CD4-positive, alpha-beta T cell treated with Interleukin-17A for 4 hours (primary cell): ENCODE measurements at regions not wholly inside any gene's neighbourhood (a gene's known extent, or its start where the extent isn't known, plus 50 kb on each side); places are given as distances from the start of the nearest gene placed in this dataset.
"Not testable (repeated sequence)": the region's sequence is repeated elsewhere in the genome, so short reads cannot be mapped to it uniquely, and the experiment has no call there.

Experiments
- DNase-seq: peaks from one replicate; pipeline ENCODE4 v3.0.0-alpha.2; 2020; ENCODE audit warnings: mixed read lengths

GRCh38 chr7:149714081-149714909, 59.1 kb downstream of the ZNF467 start:
- DNase-seq: peak; percentile 98

GRCh38 chr7:149713731-149714068, 59.7 kb downstream of the ZNF467 start:
- no peak for DNase-seq

GRCh38 chr7:149713061-149713730, 60.2 kb downstream of the ZNF467 start:
- DNase-seq: no peak

GRCh38 chr7:149708026-149708425, 65.4 kb downstream of the ZNF467 start:
- no peak for DNase-seq

GRCh38 chr7:149707448-149707886, 65.9 kb downstream of the ZNF467 start:
- DNase-seq: no peak

GRCh38 chr7:149706398-149706797, 67.0 kb downstream of the ZNF467 start:
- DNase-seq: no peak

GRCh38 chr7:149704507-149704906, 68.9 kb downstream of the ZNF467 start:
- DNase-seq: no peak

GRCh38 chr7:149703044-149703650, 70.2 kb downstream of the ZNF467 start:
- DNase-seq: no peak

GRCh38 chr7:149701495-149702240, 71.7 kb downstream of the ZNF467 start:
- no peak for DNase-seq

GRCh38 chr7:149697767-149698166, 75.6 kb downstream of the ZNF467 start:
- DNase-seq: not testable (repeated sequence)

- no peak for DNase-seq
Measured at GRCh38 chr7:149696280-149696679, 77.1 kb downstream of the ZNF467 start.

GRCh38 chr7:149692557-149692982, 80.8 kb downstream of the ZNF467 start:
- DNase-seq: no peak

- DNase-seq: no peak
Measured at GRCh38 chr7:149692056-149692455, 81.3 kb downstream of the ZNF467 start.

- DNase-seq: no peak
Measured at GRCh38 chr7:149690688-149691446, 82.5 kb downstream of the ZNF467 start.

GRCh38 chr7:149689291-149689721, 84.1 kb downstream of the ZNF467 start:
- DNase-seq: no peak

GRCh38 chr7:149688836-149689235, 84.6 kb downstream of the ZNF467 start:
- DNase-seq: no peak

GRCh38 chr7:149687820-149688219, 85.6 kb downstream of the ZNF467 start:
- not testable (repeated sequence) for DNase-seq

GRCh38 chr7:149686449-149686848, 86.9 kb downstream of the ZNF467 start:
- no peak for DNase-seq

- no peak for DNase-seq
Measured at GRCh38 chr7:149686011-149686410, 87.4 kb downstream of the ZNF467 start.

- no peak for DNase-seq
Measured at GRCh38 chr7:149685455-149685854, 87.9 kb downstream of the ZNF467 start.

GRCh38 chr7:149683898-149684297, 89.5 kb downstream of the ZNF467 start:
- DNase-seq: no peak

GRCh38 chr7:149683181-149683580, 90.2 kb downstream of the ZNF467 start:
- no peak for DNase-seq
